OCI-LY3 (cell line): ENCODE measurements at regions not wholly inside any gene's neighbourhood (a gene's known extent, or its start where the extent isn't known, plus 50 kb on each side); places are given as distances from the start of the nearest gene placed in this dataset.

Source experiments
- CTCF ChIP-seq: fragments of 200-600, 300-600 bp; sonication (generic); IDR thresholded peaks from 2 replicates; pipeline ENCODE4 v1.5.1; 2014; ENCODE audit warnings: antibody characterized with exemption, low read length, low read depth
- EZH2phosphoT487 ChIP-seq: fragments of 200-600 bp; shearing (Covaris generic); IDR thresholded peaks from 2 replicates; pipeline ENCODE4 v1.6.1; 2018; ENCODE audit warnings: antibody characterized with exemption, mixed run types, low read depth

GRCh38 chr13:73844986-73845385 is 289.2 kb downstream of the KLF12 start:
- no peak for TF ChIP-seq CTCF
- TF ChIP-seq EZH2phosphoT487 = no peak
